Heart left ventricle (tissue), 13 donors: ENCODE measurements at regions not wholly inside any gene's neighbourhood (a gene's known extent, or its start where the extent isn't known, plus 50 kb on each side); places are given as distances from the start of the nearest gene placed in this dataset.

ENCODE experiments used
- CTCF ChIP-seq, 12 donors: fragments of 200-600 bp; sonication (generic) in 4 of 12; IDR thresholded peaks; one replicate each; pipeline versions ENCODE4 v1.5.0 to v1.8.0; 2018 to 2022; ENCODE audit warnings: antibody characterized with exemption in 12 of 12, mild to moderate bottlenecking in 5 of 12
- POLR2A ChIP-seq, 2 donors: fragments of 450-650 bp; IDR thresholded peaks; one replicate each; pipeline ENCODE4 v1.6.1; 2017; ENCODE audit warnings: antibody characterized with exemption in 2 of 2, mild to moderate bottlenecking in 2 of 2, moderate library complexity in 2 of 2
- donor health status: ischemic (EF 13 %, LVEDD 7.1; RV severe dilation, severe dysfunction).
- donor health status: DM: no; HTN: yes; CAD: no.
- donor health status: DM: no; HTN: no; CAD: no.
- donor health status: ischemic (EF 25% LVEDD 6.9; RV normal size, moderate dysfunction).
- donor health status: ischemic (EF 25% LVEDD 5.7; RV mildly dilated, moderate dysfunction).
- donor health status: ischemic (EF 35%, LVEDD 5.7; RV mildly dilated, moderate dysfunction).
- donor health status: nonischemic (EF 11% LVEDD 7.7; RV severe dilation, severe dysfunction).
- donor health status: DM: yes; HTN: yes; CAD: no.
- donor health status: PGD.
- donor health status: ischemic (EF 29% LVEDD 5.4; RV normal size, mild dysfunction).
- donor health status: nonischemic (EF 23%, LVEDD 6.1; RV moderate dilation, normal function).

- no peak for TF ChIP-seq CTCF (IDR thresholded peaks at IDR 0.05)
- no peak for TF ChIP-seq POLR2A (IDR thresholded peaks at IDR 0.05)
These were observed 273.7 kb downstream of the NOL4 start for GRCh38 chr18:33951031-33951430.
